Natural killer cell (primary cell): ENCODE measurements at regions not wholly inside any gene's neighbourhood (a gene's known extent, or its start where the extent isn't known, plus 50 kb on each side); places are given as distances from the start of the nearest gene placed in this dataset.

Source experiments
- ATAC-seq, 3 donors: fragments of 150-1000 bp in 2 of 3; fragments of 200-7000 bp in 1 of 3; cut with Tn5 transposase; 1 replicate in 1 of 3; 2 replicates in 2 of 3; pipeline ENCODE4 v1.10.0; 2021; ENCODE audit warnings: mild to moderate bottlenecking in 2 of 3, moderate library complexity in 2 of 3
- DNase-seq, 2 donors: peaks; one replicate each; pipeline versions ENCODE4 v3.0.0 to v3.0.0-alpha.2; 2013 to 2021; ENCODE audit warnings: mixed read lengths in 1 of 2
- H3K27ac ChIP-seq: one replicate; pipeline ENCODE4 v1.5.1; 2013; ENCODE audit warnings: mild to moderate bottlenecking, low read length
- H3K27me3 ChIP-seq: one replicate; pipeline ENCODE4 v1.6.1; 2013; ENCODE audit warnings: low read length; ENCODE audit not compliant: control insufficient read depth, insufficient read depth
- H3K36me3 ChIP-seq: one replicate; pipeline ENCODE4 v1.6.1; 2013; ENCODE audit warnings: low read length; ENCODE audit not compliant: control insufficient read depth, insufficient read depth
- H3K4me1 ChIP-seq: one replicate; pipeline ENCODE4 v1.6.1; 2013; ENCODE audit warnings: low read length; ENCODE audit not compliant: control insufficient read depth, insufficient read depth
- H3K4me3 ChIP-seq: one replicate; pipeline ENCODE4 v1.5.1; 2013; ENCODE audit warnings: low read length
- H3K9me3 ChIP-seq: one replicate; pipeline ENCODE4 v1.6.1; 2013; ENCODE audit warnings: low read length; ENCODE audit not compliant: control insufficient read depth, insufficient read depth
- H3K27ac Mint-ChIP-seq, 2 donors: one replicate each; pipeline ENCODE4 v1.8.0; 2022; ENCODE audit warnings: mild to moderate bottlenecking in 2 of 2, mixed read lengths in 2 of 2, moderate library complexity in 1 of 2
- H3K27me3 Mint-ChIP-seq, 2 donors: one replicate each; pipeline ENCODE4 v1.8.0; 2022; ENCODE audit warnings: low read depth in 2 of 2, mixed read lengths in 2 of 2
- H3K36me3 Mint-ChIP-seq: one replicate; pipeline ENCODE4 v1.8.0; 2022; ENCODE audit warnings: mixed read lengths
- H3K4me1 Mint-ChIP-seq, 2 donors: one replicate each; pipeline ENCODE4 v1.8.0; 2022; ENCODE audit warnings: mixed read lengths in 2 of 2
- H3K4me3 Mint-ChIP-seq: one replicate; pipeline ENCODE4 v1.8.0; 2022; ENCODE audit warnings: mild to moderate bottlenecking, moderate library complexity, mixed read lengths
- H3K9me3 Mint-ChIP-seq, 2 donors: one replicate each; pipeline ENCODE4 v1.8.0; 2022; ENCODE audit warnings: mixed read lengths in 2 of 2
- CTCF ChIP-seq: fragments of 200-600 bp; IDR thresholded peaks from one replicate; pipeline ENCODE4 v1.8.0; 2022; ENCODE audit warnings: antibody characterized with exemption
- WGBS: methylation state at CpG from one replicate; pipeline ENCODE4 v1.1.7; 2013; ENCODE audit warnings: missing lambda C conversion rate; ENCODE audit not compliant: insufficient coverage; 5-methylcytosine and 5-hydroxymethylcytosine counted together
- intact Hi-C: fragments of 100-400 bp; cut with micrococcal nuclease; formaldehyde crosslinking; loops from one replicate; pipeline ENCODE4 v1.14.2; 2022

- H3K9me3 ChIP-seq = no peaks in the 10 kb centered on the region
- H3K4me1 Mint-ChIP-seq = no peaks in the 10 kb centered on the region
- TF ChIP-seq CTCF = no peak
- H3K36me3 ChIP-seq = no peaks in the 10 kb centered on the region
- H3K4me1 ChIP-seq = no peaks in the 10 kb centered on the region
- no peaks in the 10 kb centered on the region for H3K27me3 ChIP-seq
- no peak overlapping the region for H3K4me3 ChIP-seq
- H3K27me3 Mint-ChIP-seq = no peaks in the 10 kb centered on the region
- no peak for ATAC-seq
- no peak for DNase-seq
- intact Hi-C loops = no loop called here
- H3K9me3 Mint-ChIP-seq = no peaks in the 10 kb centered on the region
- H3K4me3 Mint-ChIP-seq = no peak overlapping the region
- no peak overlapping the region for H3K27ac ChIP-seq
- H3K27ac Mint-ChIP-seq = no peak overlapping the region
- 80% methylated on average over 10 of the region's 10 CpGs for WGBS
- no peaks in the 10 kb centered on the region for H3K36me3 Mint-ChIP-seq
Observed at GRCh38 chr9:135265931-135266330, 178.5 kb downstream of the OLFM1 start.

- Mint-ChIP-seq H3K9me3 (no peaks in the 10 kb centered on the region), H3K27me3 (peaks cover 0 to 5% of the 10 kb centered on the region in 2 donors), H3K4me1 (no peaks in the 10 kb centered on the region), H3K4me3 (no peak overlapping the region), H3K27ac (no peak overlapping the region), H3K36me3 (no peaks in the 10 kb centered on the region)
- Histone ChIP-seq H3K4me3 (no peak overlapping the region), H3K4me1 (no peaks in the 10 kb centered on the region), H3K36me3 (no peaks in the 10 kb centered on the region), H3K9me3 (no peaks in the 10 kb centered on the region), H3K27ac (no peak overlapping the region), H3K27me3 (no peaks in the 10 kb centered on the region)
- intact Hi-C loops = no loop called here
- no peak for TF ChIP-seq CTCF
- DNase-seq = no peak
- 73% methylated on average over 19 of the region's 19 CpGs for whole genome bisulfite sequencing
- no peak for ATAC-seq
Observed at GRCh38 chr9:135267191-135267809, 179.8 kb downstream of the OLFM1 start.

- Histone ChIP-seq H3K27ac (no peak overlapping the region), H3K36me3 (no peaks in the 10 kb centered on the region), H3K4me1 (no peaks in the 10 kb centered on the region), H3K4me3 (no peak overlapping the region), H3K27me3 (no peaks in the 10 kb centered on the region), H3K9me3 (no peaks in the 10 kb centered on the region)
- Mint-ChIP-seq H3K4me3 (no peak overlapping the region), H3K4me1 (no peaks in the 10 kb centered on the region), H3K27ac (no peak overlapping the region), H3K27me3 (peaks cover 0 to 5% of the 10 kb centered on the region in 2 donors), H3K36me3 (no peaks in the 10 kb centered on the region), H3K9me3 (no peaks in the 10 kb centered on the region)
- intact Hi-C loops = no loop called here
- no peak for ATAC-seq
- DNase-seq = no peak
- WGBS = 85% methylated on average over 12 of the region's 12 CpGs
- no peak for TF ChIP-seq CTCF
Observed at GRCh38 chr9:135268031-135268430, 180.6 kb downstream of the OLFM1 start.

GRCh38 chr9:135268981-135269380 is 181.5 kb downstream of the OLFM1 start:
- no peak overlapping the region for H3K4me3 ChIP-seq
- no peak for TF ChIP-seq CTCF
- no peaks in the 10 kb centered on the region for H3K4me1 Mint-ChIP-seq
- intact Hi-C loops = no loop called here
- no peaks in the 10 kb centered on the region for H3K4me1 ChIP-seq
- H3K36me3 ChIP-seq = no peaks in the 10 kb centered on the region
- 82% methylated on average over 6 of the region's 6 CpGs for WGBS
- no peak for DNase-seq
- H3K27me3 Mint-ChIP-seq = peaks cover 0 to 5% of the 10 kb centered on the region in 2 donors
- no peak for ATAC-seq
- H3K9me3 ChIP-seq = no peaks in the 10 kb centered on the region
- H3K27ac Mint-ChIP-seq = no peak overlapping the region
- no peak overlapping the region for H3K4me3 Mint-ChIP-seq
- no peaks in the 10 kb centered on the region for H3K9me3 Mint-ChIP-seq
- H3K27me3 ChIP-seq = no peaks in the 10 kb centered on the region
- no peaks in the 10 kb centered on the region for H3K36me3 Mint-ChIP-seq
- no peak overlapping the region for H3K27ac ChIP-seq
